ENCODE measurements at regions not wholly inside any gene's neighbourhood (a gene's known extent, or its start where the extent isn't known, plus 50 kb on each side); places are given as distances from the start of the nearest gene placed in this dataset.
"Not testable (repeated sequence)": the region's sequence is repeated elsewhere in the genome, so short reads cannot be mapped to it uniquely, and the experiment has no call there.

- Histone ChIP-seq H3K27ac (ENCODE audit: low read depth, low read length) (no peak overlapping the region), H3K4me1 (ENCODE audit: insufficient read depth, low read length) (peaks cover 7% of the 10 kb centered on the region), H3K9ac (ENCODE audit: low read length) (no peak overlapping the region), H3K4me3 (ENCODE audit: low read depth in 1 of 2, low read length in 2 of 2) (no peak overlapping the region), H3K9me3 (ENCODE audit: low read length) (no peaks in the 10 kb centered on the region), H3K27me3 (ENCODE audit: control insufficient read depth in 1 of 2, insufficient read depth in 2 of 2, low read length in 2 of 2) (no peaks in the 10 kb centered on the region), H3K36me3 (ENCODE audit: insufficient read depth, low read length) (no peaks in the 10 kb centered on the region)
Observed at GRCh38 chr9:73050887-73051550, 98.2 kb upstream of the ALDH1A1 start.

GRCh38 chr9:73050065-73050816 is 97.4 kb upstream of the ALDH1A1 start:
- no peak overlapping the region for H3K9ac ChIP-seq (ENCODE audit: low read length)
- H3K36me3 ChIP-seq (ENCODE audit: insufficient read depth, low read length) = no peaks in the 10 kb centered on the region
- peaks cover 7% of the 10 kb centered on the region for H3K4me1 ChIP-seq (ENCODE audit: insufficient read depth, low read length)
- no peaks in the 10 kb centered on the region for H3K9me3 ChIP-seq (ENCODE audit: low read length)
- H3K27ac ChIP-seq (ENCODE audit: low read depth, low read length) = no peak overlapping the region
- H3K4me3 ChIP-seq (ENCODE audit: low read depth in 1 of 2, low read length in 2 of 2) = no peak overlapping the region
- H3K27me3 ChIP-seq (ENCODE audit: control insufficient read depth in 1 of 2, insufficient read depth in 2 of 2, low read length in 2 of 2) = no peaks in the 10 kb centered on the region

GRCh38 chr9:73049280-73049679 is 96.4 kb upstream of the ALDH1A1 start:
- Histone ChIP-seq H3K27me3 (ENCODE audit: control insufficient read depth in 1 of 2, insufficient read depth in 2 of 2, low read length in 2 of 2) (no peaks in the 10 kb centered on the region), H3K9ac (ENCODE audit: low read length) (no peak overlapping the region), H3K27ac (ENCODE audit: low read depth, low read length) (no peak overlapping the region), H3K4me1 (ENCODE audit: insufficient read depth, low read length) (peaks cover 7% of the 10 kb centered on the region), H3K36me3 (ENCODE audit: insufficient read depth, low read length) (no peaks in the 10 kb centered on the region), H3K4me3 (ENCODE audit: low read depth in 1 of 2, low read length in 2 of 2) (no peak overlapping the region), H3K9me3 (ENCODE audit: low read length) (no peaks in the 10 kb centered on the region)

GRCh38 chr9:73046769-73047168 is 93.9 kb upstream of the ALDH1A1 start:
- Histone ChIP-seq H3K27me3 (ENCODE audit: control insufficient read depth in 1 of 2, insufficient read depth in 2 of 2, low read length in 2 of 2) (no peaks in the 10 kb centered on the region), H3K9me3 (ENCODE audit: low read length) (no peaks in the 10 kb centered on the region), H3K4me3 (ENCODE audit: low read depth in 1 of 2, low read length in 2 of 2) (no peak overlapping the region), H3K27ac (ENCODE audit: low read depth, low read length) (no peak overlapping the region), H3K4me1 (ENCODE audit: insufficient read depth, low read length) (peaks cover 7% of the 10 kb centered on the region), H3K36me3 (ENCODE audit: insufficient read depth, low read length) (no peaks in the 10 kb centered on the region), H3K9ac (ENCODE audit: low read length) (no peak overlapping the region)

- not testable (repeated sequence) for H3K4me3 ChIP-seq (ENCODE audit: low read depth in 1 of 2, low read length in 2 of 2); H3K4me1 ChIP-seq (ENCODE audit: insufficient read depth, low read length); H3K27ac ChIP-seq (ENCODE audit: low read depth, low read length); H3K9me3 ChIP-seq (ENCODE audit: low read length); H3K27me3 ChIP-seq (ENCODE audit: control insufficient read depth in 1 of 2, insufficient read depth in 2 of 2, low read length in 2 of 2); H3K36me3 ChIP-seq (ENCODE audit: insufficient read depth, low read length); H3K9ac ChIP-seq (ENCODE audit: low read length)
Observed at GRCh38 chr9:73044776-73045175, 91.9 kb upstream of the ALDH1A1 start.

- Histone ChIP-seq H3K9ac (ENCODE audit: low read length) (no peak overlapping the region), H3K27me3 (ENCODE audit: control insufficient read depth in 1 of 2, insufficient read depth in 2 of 2, low read length in 2 of 2) (no peaks in the 10 kb centered on the region), H3K4me1 (ENCODE audit: insufficient read depth, low read length) (peaks cover 29% of the 10 kb centered on the region), H3K27ac (ENCODE audit: low read depth, low read length) (no peak overlapping the region), H3K36me3 (ENCODE audit: insufficient read depth, low read length) (no peaks in the 10 kb centered on the region), H3K4me3 (ENCODE audit: low read depth in 1 of 2, low read length in 2 of 2) (no peak overlapping the region), H3K9me3 (ENCODE audit: low read length) (no peaks in the 10 kb centered on the region)
Observed at GRCh38 chr9:73042155-73042554, 89.3 kb upstream of the ALDH1A1 start.

GRCh38 chr9:73039271-73040263 is 86.7 kb upstream of the ALDH1A1 start:
- Histone ChIP-seq H3K9ac (ENCODE audit: low read length) (no peak overlapping the region), H3K27me3 (ENCODE audit: control insufficient read depth in 1 of 2, insufficient read depth in 2 of 2, low read length in 2 of 2) (no peaks in the 10 kb centered on the region), H3K9me3 (ENCODE audit: low read length) (no peaks in the 10 kb centered on the region), H3K4me3 (ENCODE audit: low read depth in 1 of 2, low read length in 2 of 2) (peak overlapping the region in 1 of 2 donors; percentile 9), H3K4me1 (ENCODE audit: insufficient read depth, low read length) (peaks cover 31% of the 10 kb centered on the region), H3K27ac (ENCODE audit: low read depth, low read length) (peak overlapping the region; percentile 59), H3K36me3 (ENCODE audit: insufficient read depth, low read length) (no peaks in the 10 kb centered on the region)

GRCh38 chr9:73038613-73039012 is 85.8 kb upstream of the ALDH1A1 start:
- Histone ChIP-seq H3K27ac (ENCODE audit: low read depth, low read length) (peak overlapping the region; percentile 59), H3K9me3 (ENCODE audit: low read length) (no peaks in the 10 kb centered on the region), H3K36me3 (ENCODE audit: insufficient read depth, low read length) (no peaks in the 10 kb centered on the region), H3K27me3 (ENCODE audit: control insufficient read depth in 1 of 2, insufficient read depth in 2 of 2, low read length in 2 of 2) (no peaks in the 10 kb centered on the region), H3K4me3 (ENCODE audit: low read depth in 1 of 2, low read length in 2 of 2) (peak overlapping the region in 1 of 2 donors; percentile 9), H3K9ac (ENCODE audit: low read length) (no peak overlapping the region), H3K4me1 (ENCODE audit: insufficient read depth, low read length) (peaks cover 31% of the 10 kb centered on the region)

GRCh38 chr9:73038089-73038509 is 85.2 kb upstream of the ALDH1A1 start:
- Histone ChIP-seq H3K9me3 (ENCODE audit: low read length) (no peaks in the 10 kb centered on the region), H3K27ac (ENCODE audit: low read depth, low read length) (peak overlapping the region; percentile 59), H3K4me1 (ENCODE audit: insufficient read depth, low read length) (peaks cover 31% of the 10 kb centered on the region), H3K27me3 (ENCODE audit: control insufficient read depth in 1 of 2, insufficient read depth in 2 of 2, low read length in 2 of 2) (no peaks in the 10 kb centered on the region), H3K4me3 (ENCODE audit: low read depth in 1 of 2, low read length in 2 of 2) (peak overlapping the region in 1 of 2 donors; percentile 9), H3K36me3 (ENCODE audit: insufficient read depth, low read length) (no peaks in the 10 kb centered on the region), H3K9ac (ENCODE audit: low read length) (no peak overlapping the region)

GRCh38 chr9:73037613-73038012 is 84.8 kb upstream of the ALDH1A1 start:
- Histone ChIP-seq H3K27me3 (ENCODE audit: control insufficient read depth in 1 of 2, insufficient read depth in 2 of 2, low read length in 2 of 2) (no peaks in the 10 kb centered on the region), H3K9me3 (ENCODE audit: low read length) (no peaks in the 10 kb centered on the region), H3K4me3 (ENCODE audit: low read depth in 1 of 2, low read length in 2 of 2) (no peak overlapping the region), H3K36me3 (ENCODE audit: insufficient read depth, low read length) (no peaks in the 10 kb centered on the region), H3K9ac (ENCODE audit: low read length) (no peak overlapping the region), H3K4me1 (ENCODE audit: insufficient read depth, low read length) (peaks cover 31% of the 10 kb centered on the region), H3K27ac (ENCODE audit: low read depth, low read length) (peak overlapping the region; percentile 59)

- Histone ChIP-seq H3K4me1 (ENCODE audit: insufficient read depth, low read length) (peaks cover 30% of the 10 kb centered on the region), H3K9me3 (ENCODE audit: low read length) (no peaks in the 10 kb centered on the region), H3K36me3 (ENCODE audit: insufficient read depth, low read length) (no peaks in the 10 kb centered on the region), H3K27me3 (ENCODE audit: control insufficient read depth in 1 of 2, insufficient read depth in 2 of 2, low read length in 2 of 2) (no peaks in the 10 kb centered on the region), H3K4me3 (ENCODE audit: low read depth in 1 of 2, low read length in 2 of 2) (no peak overlapping the region), H3K9ac (ENCODE audit: low read length) (no peak overlapping the region), H3K27ac (ENCODE audit: low read depth, low read length) (no peak overlapping the region)
Observed at GRCh38 chr9:73034962-73035361, 82.1 kb upstream of the ALDH1A1 start.
